GM13976 (cell line): ENCODE measurements at regions not wholly inside any gene's neighbourhood (a gene's known extent, or its start where the extent isn't known, plus 50 kb on each side); places are given as distances from the start of the nearest gene placed in this dataset.

ENCODE experiments used
- DNase-seq: peaks from one replicate; pipeline ENCODE4 v3.0.0; 2012; ENCODE audit warnings: low spot score
- CTCF ChIP-seq: IDR thresholded peaks from 2 replicates; pipeline ENCODE4 v1.5.1; 2012; ENCODE audit warnings: borderline replicate concordance, mild to moderate bottlenecking; ENCODE audit not compliant: insufficient read depth; ENCODE audit errors: extremely low read depth, missing control alignments, control extremely low read depth
- in situ Hi-C: fragments of 300-500 bp; cut with MboI; formaldehyde crosslinking; loops from one replicate; pipeline ENCODE4 v1.12.0; 2022; ENCODE audit warnings: low sequenced_read_pairs, mixed read lengths, inconsistent platforms; ENCODE audit not compliant: unreplicated experiment

- in situ Hi-C loops, result no loop called here
- TF ChIP-seq CTCF, result no peak
These were observed 172.8 kb upstream of the LMNTD1 start for GRCh38 chr12:25725931-25726330.

DNA sequence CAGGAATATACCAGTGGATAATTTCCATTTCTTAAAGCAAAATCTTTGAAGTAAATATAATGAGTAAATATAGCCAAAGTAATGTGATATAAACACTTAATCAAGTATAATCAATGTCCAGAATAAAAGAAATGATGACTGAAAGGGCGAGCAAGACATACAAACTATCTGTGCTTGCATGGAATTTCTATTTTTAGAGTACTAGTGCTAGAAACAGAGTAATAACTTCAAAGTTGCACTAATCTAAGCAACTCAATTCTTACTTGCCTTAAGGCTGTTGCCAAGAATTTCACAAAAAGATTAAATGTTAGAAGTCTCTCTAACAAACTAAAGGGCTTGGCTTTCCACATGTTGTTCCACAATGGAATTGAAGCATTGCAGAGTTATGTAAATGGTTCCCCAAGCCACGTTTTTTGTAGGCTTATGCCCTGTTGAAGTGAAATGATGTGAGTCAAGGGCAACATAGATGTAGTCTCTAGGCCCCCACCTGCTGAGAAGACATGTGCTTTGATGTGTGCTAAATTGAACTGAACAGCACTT, 175.0 kb upstream of the LMNTD1 start:
- in situ Hi-C loops, result no loop called here
- DNase-seq, result no peak
- no peak for TF ChIP-seq CTCF

More at GRCh38 chr12:25725931-25726330, 172.8 kb upstream of the LMNTD1 start:
- no peak for DNase-seq

DNA sequence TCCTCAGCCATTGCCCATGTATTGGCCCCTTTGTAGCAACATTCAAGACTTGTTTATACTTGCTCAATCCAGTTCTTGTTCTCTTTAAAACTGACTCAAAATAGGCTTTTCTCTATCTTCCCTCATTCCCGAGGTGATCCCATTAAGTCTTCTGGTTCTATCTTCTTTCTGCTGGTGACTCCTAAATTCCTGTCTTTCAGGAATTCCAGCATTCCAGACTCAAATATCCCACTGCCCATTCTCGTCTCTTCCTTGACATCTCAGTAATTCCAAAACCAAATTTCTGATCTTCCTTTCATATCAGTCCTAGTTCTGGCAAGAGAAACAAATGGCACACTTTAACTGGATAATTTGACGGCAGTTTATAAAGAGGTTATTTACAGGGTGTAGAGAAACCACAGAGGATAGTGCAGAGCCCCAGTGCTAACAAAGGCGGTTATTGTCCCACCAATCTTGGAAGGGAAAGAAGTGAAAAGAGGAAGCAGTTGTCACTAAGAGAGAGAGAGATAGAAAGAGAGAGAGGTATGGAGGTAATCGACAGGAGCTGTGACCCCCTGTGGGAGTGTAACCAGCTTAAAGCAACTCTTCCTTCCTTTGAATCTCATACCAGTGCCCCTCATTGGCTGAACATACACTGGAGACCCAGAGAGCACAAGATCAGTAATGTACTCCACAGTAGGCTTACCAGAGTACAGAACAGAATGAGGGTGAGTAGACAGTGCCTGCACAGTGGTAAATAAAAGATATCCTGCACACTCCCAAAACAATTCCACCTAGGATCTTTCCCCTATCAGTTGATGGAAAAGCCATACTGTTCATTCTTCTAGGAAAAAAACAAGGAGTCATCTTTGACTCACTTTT, 177.6 kb upstream of the LMNTD1 start:
- in situ Hi-C loops, result no loop called here
- no peak for DNase-seq
- TF ChIP-seq CTCF, result no peak

DNA sequence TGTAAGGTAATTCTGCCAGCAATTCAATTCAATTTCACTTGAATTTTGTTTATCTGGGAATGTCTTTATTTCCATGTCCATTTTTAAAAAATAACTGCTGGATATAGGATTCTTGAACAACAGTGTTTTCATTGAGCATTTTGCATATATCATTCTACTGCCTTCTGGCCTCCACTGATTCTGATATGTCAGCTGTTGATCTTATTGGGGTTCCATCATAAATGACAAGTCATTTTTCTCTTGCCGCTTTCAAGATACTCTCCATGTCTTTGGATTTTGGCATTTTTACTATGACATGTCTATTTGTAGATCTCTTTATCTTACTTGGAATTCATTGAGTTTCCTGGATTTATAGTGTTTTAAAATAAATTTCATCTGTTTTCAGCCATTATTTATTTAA, 180.5 kb upstream of the LMNTD1 start:
- in situ Hi-C loops, result no loop called here
- no peak for TF ChIP-seq CTCF

GRCh38 chr12:25734529-25735180, 181.6 kb upstream of the LMNTD1 start:
- in situ Hi-C loops, result no loop called here
- TF ChIP-seq CTCF, result no peak
- DNase-seq, result no peak

More for the DNA sequence above, 180.5 kb upstream of the LMNTD1 start:
- no peak for DNase-seq

GRCh38 chr12:25740617-25741016, 187.5 kb upstream of the LMNTD1 start:
- in situ Hi-C loops, result no loop called here
- no peak for DNase-seq
- TF ChIP-seq CTCF, result no peak
